Stimulated activated CD8-positive, alpha-beta memory T cell treated with anti-CD3 and anti-CD28 coated beads, Interleukin-7, amount 100 ng/mL, for 24 hours (primary cell): ENCODE measurements at regions not wholly inside any gene's neighbourhood (a gene's known extent, or its start where the extent isn't known, plus 50 kb on each side); places are given as distances from the start of the nearest gene placed in this dataset.
"Not testable (repeated sequence)": the region's sequence is repeated elsewhere in the genome, so short reads cannot be mapped to it uniquely, and the experiment has no call there.

Experiments used
- DNase-seq: peaks from one replicate; pipeline ENCODE4 v3.0.0-alpha.2; 2020; ENCODE audit warnings: low read depth

GRCh38 chr13:50419331-50419865 is 404.2 kb downstream of the KCNRG start:
- no peak for DNase-seq

DNA sequence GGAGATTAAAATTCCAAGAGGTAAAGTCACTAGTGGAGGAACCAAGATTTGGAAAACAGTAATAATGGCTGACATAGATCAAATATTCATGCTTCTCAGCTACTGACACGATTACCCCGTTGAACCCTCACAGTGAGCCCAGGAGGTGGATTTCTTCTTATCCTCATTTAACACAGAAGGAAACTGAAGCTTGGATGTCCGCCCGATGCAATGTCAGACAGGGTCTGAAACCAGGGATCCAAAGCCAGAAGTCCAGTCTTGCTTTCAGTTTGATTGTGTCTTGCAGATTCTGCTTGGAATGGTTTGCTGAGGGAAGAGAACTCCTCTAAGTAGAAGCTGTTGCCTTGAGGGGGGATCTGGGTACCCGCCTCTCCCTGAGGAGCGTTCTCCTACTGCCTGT is 404.7 kb downstream of the KCNRG start:
- DNase-seq, result no peak

GRCh38 chr13:50420718-50421472 is 405.7 kb downstream of the KCNRG start:
- no peak for DNase-seq

GRCh38 chr13:50421473-50422130 is 406.4 kb downstream of the KCNRG start:
- no peak for DNase-seq

GRCh38 chr13:50422181-50423148 is 407.2 kb downstream of the KCNRG start:
- no peak for DNase-seq

DNA sequence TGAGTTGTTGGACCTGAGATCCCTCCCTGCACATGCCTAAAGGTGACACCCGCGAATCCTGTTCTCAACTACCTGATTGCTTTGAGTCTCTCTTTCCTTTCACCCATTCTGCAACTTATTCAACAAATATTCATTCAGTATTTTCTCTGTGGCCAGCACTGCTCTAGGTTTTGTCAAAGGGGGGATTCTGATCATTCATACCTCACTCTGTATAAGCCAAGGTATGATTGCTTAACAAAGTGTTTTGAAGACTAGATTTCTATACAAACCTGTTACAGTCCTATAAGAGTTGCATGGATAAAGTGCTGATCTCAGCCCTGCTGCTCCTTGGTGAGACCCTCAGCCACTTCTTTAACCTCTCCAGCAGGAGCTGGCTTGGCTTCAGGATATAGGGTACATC is 409.7 kb downstream of the KCNRG start:
- DNase-seq, result no peak

GRCh38 chr13:50425772-50426171 is 410.5 kb downstream of the KCNRG start:
- no peak for DNase-seq

DNA sequence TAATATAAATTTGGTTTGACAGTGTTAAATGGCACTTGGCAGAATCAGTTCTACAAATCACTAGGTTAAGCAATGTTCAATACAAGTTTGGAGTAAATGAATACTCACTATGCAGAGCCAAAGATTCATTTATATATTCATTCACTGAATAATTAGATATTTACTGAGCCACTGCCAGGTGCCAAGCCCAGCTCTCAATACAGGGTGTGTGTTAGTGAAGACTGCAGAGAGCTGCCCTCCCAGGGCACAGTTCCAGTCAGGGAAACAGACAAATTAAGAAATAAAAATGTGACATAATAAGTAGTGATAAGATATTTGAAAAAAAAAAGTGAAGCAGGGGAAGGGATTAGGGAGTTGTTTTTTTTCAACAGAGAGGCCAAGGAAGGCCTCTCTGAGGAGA is 411.7 kb downstream of the KCNRG start:
- no peak for DNase-seq

- not testable (repeated sequence) for DNase-seq
Measured at GRCh38 chr13:50427511-50427910, 412.3 kb downstream of the KCNRG start.

DNA sequence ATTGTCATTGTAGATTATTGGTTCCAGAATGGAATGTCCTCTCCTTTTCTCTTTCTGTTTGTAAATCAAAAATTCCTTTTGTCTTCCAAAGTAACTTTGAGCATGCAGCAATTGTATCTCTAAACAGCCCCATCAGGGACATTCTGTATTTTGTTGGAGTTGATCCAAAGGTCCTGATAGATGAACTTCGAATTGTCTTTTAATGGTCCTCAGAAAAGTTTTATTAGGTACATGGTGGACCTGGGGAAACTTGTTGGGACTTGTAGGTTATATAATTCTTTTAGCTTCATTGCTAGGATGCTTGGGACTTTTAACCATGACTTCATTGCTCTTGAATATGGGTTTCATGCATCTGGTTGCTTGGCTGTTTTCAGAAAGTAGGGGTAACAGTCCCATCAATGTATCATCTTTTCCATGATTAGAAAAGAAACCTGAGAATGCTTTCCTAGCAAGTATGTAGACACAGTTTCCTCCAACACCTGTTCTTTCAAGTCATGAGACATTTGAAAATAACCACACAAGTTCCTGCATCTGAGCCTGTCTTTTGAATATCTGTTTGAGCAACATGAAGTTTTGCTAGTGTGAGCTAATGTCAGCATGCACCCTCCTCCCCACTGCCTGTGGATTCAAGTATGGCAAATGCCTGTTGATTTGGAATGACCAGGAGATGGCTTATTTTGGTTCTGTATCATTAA is 413.1 kb downstream of the KCNRG start:
- no peak for DNase-seq

- no peak for DNase-seq
Measured at GRCh38 chr13:50435011-50435410, 408.5 kb downstream of the DLEU7 start.

- no peak for DNase-seq
Measured at GRCh38 chr13:50437252-50437651, 406.2 kb downstream of the DLEU7 start.

DNA sequence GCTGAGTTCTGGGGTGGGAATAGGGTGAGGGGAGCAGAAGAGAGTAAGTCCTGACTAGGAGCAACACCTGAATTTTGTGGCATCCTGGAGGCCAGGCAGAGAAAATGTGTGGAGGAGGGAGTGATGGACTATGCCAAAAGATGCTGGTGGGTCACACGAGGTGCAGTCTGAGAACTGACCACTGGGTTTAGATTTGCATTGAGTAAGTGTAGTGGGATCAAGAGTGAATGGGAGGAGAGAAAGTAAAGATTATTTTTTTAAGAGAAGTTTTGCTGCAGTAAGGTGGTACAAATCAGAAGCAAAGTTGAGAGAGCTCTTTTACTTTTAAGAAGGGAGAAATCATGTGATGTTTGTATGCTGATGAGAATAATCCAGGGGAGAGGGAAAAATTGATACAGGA is 405.1 kb downstream of the DLEU7 start:
- no peak for DNase-seq

- DNase-seq, result no peak
Measured at GRCh38 chr13:50441130-50441529, 402.4 kb downstream of the DLEU7 start.

DNA sequence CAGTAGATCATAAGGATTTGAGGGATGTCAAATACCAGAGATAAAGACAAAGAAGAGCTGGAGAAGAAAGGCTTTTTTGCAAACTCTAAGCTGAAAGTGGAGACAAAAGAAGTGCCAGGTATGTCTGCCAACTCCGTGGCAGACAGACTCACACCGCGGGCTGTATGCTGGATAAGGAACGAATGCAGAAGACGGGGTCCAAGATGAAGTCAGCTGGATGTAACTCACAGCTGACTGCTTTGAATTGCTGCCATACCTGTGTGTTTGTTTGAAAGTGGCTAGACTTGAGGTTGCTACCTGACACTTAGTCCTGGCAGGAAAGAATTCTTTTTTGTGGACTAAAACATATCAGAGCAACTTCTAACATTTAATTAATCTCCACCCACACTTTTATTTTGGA is 398.8 kb downstream of the DLEU7 start:
- DNase-seq, result no peak

GRCh38 chr13:50446611-50447010 is 396.9 kb downstream of the DLEU7 start:
- no peak for DNase-seq

GRCh38 chr13:50448535-50448998 is 394.9 kb downstream of the DLEU7 start:
- DNase-seq, result no peak

DNA sequence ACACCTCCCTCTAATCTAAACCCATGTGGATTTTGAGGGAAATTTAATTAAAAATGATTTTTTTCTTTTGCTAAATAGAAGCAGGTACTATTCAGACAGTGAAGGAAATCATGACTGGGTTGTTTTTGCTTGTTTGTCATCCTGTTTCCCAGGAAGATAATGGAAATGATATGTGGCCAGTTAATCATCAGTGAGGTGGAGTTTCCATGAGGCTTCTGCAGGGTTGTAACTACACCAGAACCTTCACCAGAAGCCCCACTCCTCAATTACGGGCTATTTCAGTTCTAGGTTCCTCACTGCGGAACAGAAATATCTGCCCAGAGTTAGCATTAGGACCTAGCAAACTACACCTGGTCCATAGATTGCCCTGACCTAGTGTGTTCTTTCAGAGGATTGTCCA is 394.0 kb downstream of the DLEU7 start:
- no peak for DNase-seq

- no peak for DNase-seq
Measured at GRCh38 chr13:50450279-50450678, 393.2 kb downstream of the DLEU7 start.

GRCh38 chr13:50451609-50452008 is 391.9 kb downstream of the DLEU7 start:
- no peak for DNase-seq

- DNase-seq, result no peak
Measured at GRCh38 chr13:50452028-50452427, 391.5 kb downstream of the DLEU7 start.

- no peak for DNase-seq
Measured at GRCh38 chr13:50452756-50453155, 390.7 kb downstream of the DLEU7 start.
